RWPE2 (cell line): ENCODE measurements at regions not wholly inside any gene's neighbourhood (a gene's known extent, or its start where the extent isn't known, plus 50 kb on each side); places are given as distances from the start of the nearest gene placed in this dataset.

ENCODE experiments used
- ATAC-seq: fragments of 200-7000 bp; cut with Tn5 transposase; 3 replicates; pipeline ENCODE4 v1.9.1; 2021; ENCODE audit warnings: low read depth
- DNase-seq: peaks from one replicate; pipeline ENCODE4 v3.0.0-alpha.2; 2020; ENCODE audit warnings: low spot score
- H3K27ac ChIP-seq: fragments of 450-650 bp; 2 replicates; pipeline ENCODE4 v1.5.1; 2017; ENCODE audit warnings: mild to moderate bottlenecking; ENCODE audit not compliant: poor library complexity, severe bottlenecking
- H3K27me3 ChIP-seq: fragments of 250-450 bp; sonication (Bioruptor Pico); 2 replicates; pipeline ENCODE4 v1.5.1; 2021; ENCODE audit warnings: mild to moderate bottlenecking, moderate library complexity; ENCODE audit not compliant: insufficient read depth, poor library complexity, severe bottlenecking
- H3K36me3 ChIP-seq: fragments of 250-450 bp; sonication (Bioruptor Pico); 2 replicates; pipeline ENCODE4 v1.5.1; 2020; ENCODE audit warnings: low read depth, mild to moderate bottlenecking, moderate library complexity
- H3K4me1 ChIP-seq: fragments of 250-450 bp; sonication (Bioruptor Pico); 2 replicates; pipeline ENCODE4 v1.5.1; 2021; ENCODE audit warnings: mild to moderate bottlenecking, moderate library complexity; ENCODE audit not compliant: insufficient read depth, poor library complexity, severe bottlenecking
- H3K4me3 ChIP-seq: fragments of 250-450 bp; sonication (Bioruptor Pico); 2 replicates; pipeline ENCODE4 v1.5.1; 2021; ENCODE audit warnings: mild to moderate bottlenecking, moderate library complexity; ENCODE audit not compliant: severe bottlenecking
- H3K9me3 ChIP-seq: fragments of 250-450 bp; sonication (Bioruptor Pico); 2 replicates; pipeline ENCODE4 v1.5.1; 2021; ENCODE audit warnings: mild to moderate bottlenecking, moderate library complexity; ENCODE audit not compliant: severe bottlenecking
- TF ChIP-seq, protein P1 (sequence below): fragments of 450-650 bp; IDR thresholded peaks from one replicate; pipeline ENCODE4 v1.5.1; 2017; ENCODE audit warnings: mild to moderate bottlenecking, moderate library complexity; ENCODE audit not compliant: poor library complexity, severe bottlenecking

DNA sequence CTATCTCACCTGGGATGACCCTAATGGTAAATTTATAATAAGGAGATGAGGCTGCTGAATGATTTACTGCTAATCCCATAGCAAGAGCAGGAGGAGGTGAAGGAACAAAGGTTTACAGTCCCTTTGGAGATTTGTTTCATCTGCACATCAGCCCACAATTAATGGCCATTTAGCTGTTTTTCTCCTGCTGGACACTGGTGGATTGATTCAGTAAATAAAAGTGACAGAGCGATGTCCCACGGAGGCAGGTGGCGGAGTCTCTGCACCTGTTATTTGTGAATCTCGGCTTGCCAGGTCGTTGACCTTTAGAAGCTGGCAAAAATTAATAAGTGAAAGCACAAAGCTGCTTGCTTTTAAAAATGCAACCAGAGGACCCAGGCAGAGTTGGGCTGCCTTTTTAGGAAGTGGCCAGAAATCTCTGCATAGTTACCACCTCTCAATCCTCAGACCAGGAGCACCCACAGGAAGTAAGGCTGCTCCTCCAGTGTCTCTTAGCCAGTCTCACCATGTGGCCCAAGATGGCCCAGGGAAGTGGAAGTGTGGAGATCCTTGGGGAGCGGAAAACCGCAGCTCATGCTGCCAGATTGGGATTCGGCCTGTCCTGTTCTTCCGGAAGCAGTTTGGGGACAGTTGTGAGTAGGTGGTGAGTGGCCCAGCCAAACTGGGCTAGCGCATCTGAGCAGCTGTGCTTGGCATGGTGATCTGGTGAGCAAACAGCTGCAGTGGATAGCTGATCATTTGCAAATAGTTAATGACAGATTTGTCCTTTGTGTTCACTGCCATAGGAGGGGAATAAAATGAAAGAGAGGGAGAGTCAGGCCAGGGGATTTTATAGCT, 1005.7 kb upstream of the PIK3C3 start:
- ATAC-seq, result no peak
- DNase-seq, result no peak
- Histone ChIP-seq H3K4me3 (no peak overlapping the region), H3K27ac (no peak overlapping the region), H3K36me3 (no peaks in the 10 kb centered on the region), H3K4me1 (no peaks in the 10 kb centered on the region), H3K27me3 (no peaks in the 10 kb centered on the region), H3K9me3 (no peaks in the 10 kb centered on the region)
- TF ChIP-seq, protein P1, sequence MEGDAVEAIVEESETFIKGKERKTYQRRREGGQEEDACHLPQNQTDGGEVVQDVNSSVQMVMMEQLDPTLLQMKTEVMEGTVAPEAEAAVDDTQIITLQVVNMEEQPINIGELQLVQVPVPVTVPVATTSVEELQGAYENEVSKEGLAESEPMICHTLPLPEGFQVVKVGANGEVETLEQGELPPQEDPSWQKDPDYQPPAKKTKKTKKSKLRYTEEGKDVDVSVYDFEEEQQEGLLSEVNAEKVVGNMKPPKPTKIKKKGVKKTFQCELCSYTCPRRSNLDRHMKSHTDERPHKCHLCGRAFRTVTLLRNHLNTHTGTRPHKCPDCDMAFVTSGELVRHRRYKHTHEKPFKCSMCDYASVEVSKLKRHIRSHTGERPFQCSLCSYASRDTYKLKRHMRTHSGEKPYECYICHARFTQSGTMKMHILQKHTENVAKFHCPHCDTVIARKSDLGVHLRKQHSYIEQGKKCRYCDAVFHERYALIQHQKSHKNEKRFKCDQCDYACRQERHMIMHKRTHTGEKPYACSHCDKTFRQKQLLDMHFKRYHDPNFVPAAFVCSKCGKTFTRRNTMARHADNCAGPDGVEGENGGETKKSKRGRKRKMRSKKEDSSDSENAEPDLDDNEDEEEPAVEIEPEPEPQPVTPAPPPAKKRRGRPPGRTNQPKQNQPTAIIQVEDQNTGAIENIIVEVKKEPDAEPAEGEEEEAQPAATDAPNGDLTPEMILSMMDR, result no peak

DNA sequence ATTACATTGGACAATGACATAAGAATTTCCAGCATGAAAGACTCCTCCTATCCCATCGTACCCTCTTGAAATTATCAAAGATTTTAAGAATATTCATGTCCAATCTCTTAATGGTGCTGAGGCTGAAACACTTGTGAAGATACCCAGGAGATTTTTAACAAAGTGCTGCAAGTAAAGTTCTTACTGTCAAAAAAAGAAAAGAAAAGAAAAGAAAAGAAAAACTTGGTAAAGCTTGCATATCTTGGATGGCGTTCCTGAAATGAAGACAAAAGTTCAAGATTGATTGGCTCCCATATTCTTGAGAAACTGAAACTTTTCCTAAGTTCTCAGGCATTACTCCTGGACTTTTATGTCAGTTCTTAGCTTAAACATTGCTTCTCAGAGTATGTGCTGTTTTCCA, 1010.5 kb upstream of the PIK3C3 start:
- ATAC-seq, result no peak
- H3K27ac ChIP-seq, result no peak overlapping the region
- no peaks in the 10 kb centered on the region for H3K27me3 ChIP-seq
- no peak for DNase-seq
- no peaks in the 10 kb centered on the region for H3K9me3 ChIP-seq
- TF ChIP-seq, protein P1, result no peak
- no peak overlapping the region for H3K4me3 ChIP-seq
- no peaks in the 10 kb centered on the region for H3K36me3 ChIP-seq
- no peaks in the 10 kb centered on the region for H3K4me1 ChIP-seq

DNA sequence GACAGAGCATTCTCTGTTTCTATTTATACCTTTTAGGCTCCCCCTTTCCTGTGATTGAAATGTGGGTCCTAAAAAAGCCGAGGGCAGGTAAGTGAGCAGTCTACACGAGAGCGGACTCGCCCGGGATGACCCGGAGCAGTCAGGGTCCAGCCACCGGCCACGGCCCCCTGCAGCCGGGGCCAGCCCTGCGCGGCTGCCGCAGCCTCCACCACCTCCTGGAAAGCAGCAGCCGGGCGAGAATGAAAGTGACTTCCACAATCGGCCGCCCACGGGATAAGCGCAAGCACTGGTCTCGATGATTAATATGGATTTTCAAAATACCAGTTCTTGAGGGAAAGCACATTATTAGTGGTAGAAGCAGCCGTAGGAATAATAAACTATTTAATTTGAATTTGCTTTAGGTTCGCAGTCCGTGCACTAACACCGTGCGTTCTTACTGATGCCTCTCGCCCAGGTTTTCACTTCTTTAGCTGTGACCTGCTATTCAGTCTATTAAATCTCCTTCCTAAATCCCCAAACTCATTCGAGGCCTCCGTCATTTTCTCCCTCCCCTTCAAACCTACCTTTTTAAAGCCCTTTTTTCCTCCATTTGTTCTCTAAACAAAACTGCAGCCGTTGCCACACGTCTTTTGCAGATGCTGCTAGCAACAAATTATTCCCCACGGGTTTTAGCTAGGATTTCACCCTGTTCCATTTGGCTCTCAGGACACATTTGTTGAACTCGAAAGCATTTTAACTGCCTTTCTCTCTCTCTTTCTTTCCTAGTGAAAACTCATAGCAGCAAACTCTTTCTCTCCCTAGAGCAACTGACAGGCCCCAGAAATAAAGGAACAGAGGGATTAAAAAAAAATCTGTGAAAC, 1015.1 kb upstream of the PIK3C3 start:
- Histone ChIP-seq H3K27ac (no peak overlapping the region), H3K27me3 (no peaks in the 10 kb centered on the region), H3K36me3 (no peaks in the 10 kb centered on the region), H3K4me1 (no peaks in the 10 kb centered on the region), H3K4me3 (no peak overlapping the region), H3K9me3 (no peaks in the 10 kb centered on the region)
- no peak for DNase-seq
- ATAC-seq, result no peak
- TF ChIP-seq, protein P1, result no peak

DNA sequence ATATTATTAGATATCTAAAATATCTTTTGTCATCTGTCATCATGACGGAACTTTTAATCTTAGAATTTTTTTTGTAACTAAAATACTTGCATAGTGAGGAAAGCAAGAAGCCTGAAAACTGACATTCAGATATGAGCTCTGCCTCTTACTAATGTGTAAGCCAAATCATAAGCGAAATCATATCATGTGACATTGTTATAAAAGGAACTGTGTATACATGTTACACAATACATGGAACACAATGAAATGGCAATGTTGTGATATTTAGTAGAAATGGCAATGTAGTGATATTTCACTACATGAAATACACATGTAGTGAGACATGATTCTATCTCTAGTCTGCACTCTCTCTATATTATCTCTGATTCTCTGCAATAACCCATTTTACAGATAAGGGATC, 1016.4 kb upstream of the PIK3C3 start:
- TF ChIP-seq, protein P1, result no peak
- H3K36me3 ChIP-seq, result no peaks in the 10 kb centered on the region
- no peaks in the 10 kb centered on the region for H3K4me1 ChIP-seq
- H3K27ac ChIP-seq, result no peak overlapping the region
- H3K4me3 ChIP-seq, result no peak overlapping the region
- no peak for ATAC-seq
- no peaks in the 10 kb centered on the region for H3K27me3 ChIP-seq
- DNase-seq, result no peak
- no peaks in the 10 kb centered on the region for H3K9me3 ChIP-seq
